HG03280 (cell line): ENCODE measurements at regions not wholly inside any gene's neighbourhood (a gene's known extent, or its start where the extent isn't known, plus 50 kb on each side); places are given as distances from the start of the nearest gene placed in this dataset.
A peak's percentile ranks its signal among the peaks of the same experiment; 100 is the strongest.
"Not testable (repeated sequence)": the region's sequence is repeated elsewhere in the genome, so short reads cannot be mapped to it uniquely, and the experiment has no call there.

Source experiments
- ATAC-seq: cut with Tn5 transposase; IDR thresholded peaks from one replicate; pipeline ENCODE4 v1.9.1; 2021; ENCODE audit warnings: mild to moderate bottlenecking, moderate library complexity; ENCODE audit not compliant: unreplicated experiment

DNA sequence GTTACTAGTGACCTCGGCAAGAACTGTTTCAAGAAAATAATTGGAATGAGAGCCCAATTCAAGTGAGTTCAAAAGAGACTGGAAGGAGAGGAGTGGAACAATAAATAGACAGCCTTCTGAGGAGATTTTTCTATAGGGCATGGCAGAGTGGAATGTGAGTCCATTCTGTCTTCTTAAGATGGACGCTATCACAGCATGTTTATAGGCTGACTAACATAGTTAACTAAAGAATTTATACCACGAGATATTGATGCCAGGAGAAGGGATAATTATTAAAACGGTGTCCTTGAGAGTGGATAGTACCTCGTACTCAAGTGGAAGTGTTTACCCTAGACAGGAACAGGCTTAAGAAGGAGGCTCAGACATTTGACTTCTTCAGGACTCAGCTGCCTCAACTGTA is 143.5 kb upstream of the RBBP8 start:
- no peak for ATAC-seq

GRCh38 chr18:22790545-22791309 is 142.4 kb upstream of the RBBP8 start:
- ATAC-seq = no peak

DNA sequence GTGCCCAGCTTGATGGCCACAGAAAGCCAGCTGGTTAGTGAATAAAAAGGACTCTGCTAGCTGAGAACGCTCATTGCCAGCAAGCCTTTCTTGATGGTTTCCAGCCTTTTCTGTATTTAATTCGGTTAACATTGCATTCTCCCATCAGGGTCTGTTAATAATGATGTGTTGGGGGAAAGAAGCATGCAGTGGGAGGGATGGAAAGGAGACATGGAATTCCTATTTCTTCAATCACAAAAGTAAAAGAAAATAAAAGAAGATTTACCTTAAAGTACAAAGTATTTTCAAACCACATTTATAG is 141.9 kb upstream of the RBBP8 start:
- no peak for ATAC-seq

- ATAC-seq = no peak
Observed at GRCh38 chr18:22796113-22796512, 137.0 kb upstream of the RBBP8 start.

GRCh38 chr18:22800551-22800951 is 132.6 kb upstream of the RBBP8 start:
- no peak for ATAC-seq

- ATAC-seq = no peak
Observed at GRCh38 chr18:22813648-22814328, 119.3 kb upstream of the RBBP8 start.

DNA sequence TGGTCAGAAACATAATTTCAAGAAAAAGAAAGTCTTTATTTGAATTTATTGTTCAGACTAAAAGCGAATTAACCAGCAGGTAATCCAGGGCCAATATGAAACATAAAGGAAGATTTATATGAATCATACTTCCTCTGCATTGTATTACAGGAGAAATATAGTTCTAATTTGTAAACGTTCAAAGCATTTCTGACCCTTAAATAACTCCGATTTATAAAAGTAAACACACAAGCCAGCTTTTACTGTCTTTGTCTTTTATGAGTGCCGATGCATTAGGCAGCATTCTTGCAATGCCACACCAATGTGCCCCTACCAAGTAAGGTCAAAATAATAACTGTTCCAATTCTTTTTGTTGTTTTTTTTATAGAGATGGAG is 118.8 kb upstream of the RBBP8 start:
- no peak for ATAC-seq

DNA sequence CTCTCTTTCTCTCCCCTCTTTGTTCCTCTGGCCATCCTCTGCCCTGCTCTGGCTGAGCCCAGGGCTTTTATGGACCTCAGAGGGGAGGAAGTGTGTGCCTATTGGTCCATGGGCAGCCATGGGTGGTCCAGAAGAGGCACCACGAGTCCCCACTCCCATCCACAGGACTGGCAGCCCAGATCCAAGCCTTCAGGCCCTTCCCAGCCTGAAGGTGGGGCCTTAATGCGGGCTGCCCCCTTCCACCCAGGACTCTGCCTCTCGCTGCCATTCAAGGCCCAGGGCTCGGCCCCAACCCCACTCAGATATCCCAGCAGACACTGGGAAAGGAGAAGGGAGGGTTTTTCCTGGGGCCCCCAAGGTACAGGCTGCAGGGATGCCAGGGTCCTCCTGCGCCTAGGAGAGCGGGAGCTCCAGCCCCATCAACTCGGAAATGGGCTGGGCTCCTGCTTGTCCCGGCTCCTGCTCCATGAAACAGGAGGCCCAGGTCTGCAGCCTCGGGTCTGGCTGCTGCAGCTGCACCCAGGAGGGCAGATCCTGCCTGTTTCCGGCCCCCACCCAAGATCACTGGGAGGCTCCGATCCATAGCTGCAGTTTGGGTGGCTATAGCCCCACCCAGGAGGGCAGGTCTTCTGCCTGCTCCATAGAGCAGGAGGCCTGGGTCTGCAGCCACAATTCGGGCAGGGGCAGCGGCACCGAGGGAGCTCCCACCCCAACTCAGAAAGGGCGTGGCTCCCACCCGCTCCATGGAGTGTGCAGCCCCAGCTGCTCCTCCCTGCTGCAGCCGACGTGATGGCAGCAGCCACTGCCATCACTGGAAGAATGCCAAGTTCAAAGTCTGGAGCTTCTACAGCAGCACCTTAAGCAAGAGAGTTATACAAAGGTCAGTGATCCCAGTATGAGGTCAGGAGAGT is 116.6 kb upstream of the RBBP8 start:
- ATAC-seq = no peak

DNA sequence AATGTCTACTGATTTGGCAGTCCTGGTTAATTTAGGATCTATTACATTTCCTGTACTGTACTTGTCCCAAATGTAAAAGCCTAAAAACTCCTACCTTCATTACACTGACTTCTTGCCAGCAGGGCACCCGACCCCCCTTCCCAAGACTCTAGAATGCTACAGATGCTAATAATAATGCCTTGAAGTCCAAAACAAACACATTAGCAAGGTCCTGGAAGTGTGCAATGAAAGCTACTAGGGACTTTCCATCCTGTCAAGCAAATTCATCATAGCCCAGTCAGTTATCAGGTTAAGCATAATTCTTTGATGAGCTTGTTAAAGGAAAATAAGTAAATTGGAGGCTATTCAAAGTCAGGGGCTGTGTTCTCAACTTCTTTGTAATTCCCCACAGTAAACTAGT is 115.3 kb upstream of the RBBP8 start:
- no peak for ATAC-seq

DNA sequence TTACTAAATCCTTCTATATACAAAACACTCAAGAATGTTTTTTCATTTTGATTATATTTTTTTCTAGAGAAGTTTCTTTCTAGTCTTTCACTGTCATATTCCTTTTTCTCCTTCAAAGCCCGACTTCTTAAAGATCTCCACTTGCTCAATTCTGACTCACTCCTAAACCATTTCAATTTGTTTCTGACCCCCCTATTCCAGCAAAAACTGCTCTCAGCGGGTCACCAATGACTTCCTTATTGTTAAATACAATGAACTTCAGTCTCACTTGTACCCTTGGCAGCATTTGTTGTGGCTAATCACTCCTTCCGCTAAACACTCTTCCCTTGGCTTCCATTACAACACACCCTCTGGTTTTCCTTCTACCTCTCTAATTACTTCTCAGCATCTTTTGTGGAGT is 111.1 kb upstream of the RBBP8 start:
- no peak for ATAC-seq

GRCh38 chr18:22822841-22823508 is 110.2 kb upstream of the RBBP8 start:
- ATAC-seq = peak; percentile 92

- ATAC-seq = no peak
Observed at GRCh38 chr18:22826726-22827125, 106.4 kb upstream of the RBBP8 start.

- ATAC-seq = no peak
Observed at GRCh38 chr18:22827216-22827615, 105.9 kb upstream of the RBBP8 start.

DNA sequence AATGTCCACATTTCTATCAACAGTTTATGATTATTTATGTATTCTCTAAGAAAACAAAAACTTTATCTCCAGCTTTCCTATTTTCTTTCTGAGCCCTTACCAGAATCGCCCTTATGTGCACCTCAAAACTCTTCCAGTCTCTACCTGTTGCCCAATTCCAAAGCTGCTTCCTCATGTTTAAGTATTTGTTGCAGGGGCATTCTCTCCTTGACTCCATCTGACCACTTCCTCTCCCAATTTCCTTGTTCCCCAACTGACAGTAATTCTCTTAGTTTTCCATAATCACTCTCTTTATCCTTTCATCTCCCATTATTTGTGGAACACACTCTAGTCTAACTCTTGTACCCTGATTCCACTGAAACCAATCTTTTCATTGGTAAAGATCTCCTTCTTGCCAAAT is 105.4 kb upstream of the RBBP8 start:
- ATAC-seq = no peak

DNA sequence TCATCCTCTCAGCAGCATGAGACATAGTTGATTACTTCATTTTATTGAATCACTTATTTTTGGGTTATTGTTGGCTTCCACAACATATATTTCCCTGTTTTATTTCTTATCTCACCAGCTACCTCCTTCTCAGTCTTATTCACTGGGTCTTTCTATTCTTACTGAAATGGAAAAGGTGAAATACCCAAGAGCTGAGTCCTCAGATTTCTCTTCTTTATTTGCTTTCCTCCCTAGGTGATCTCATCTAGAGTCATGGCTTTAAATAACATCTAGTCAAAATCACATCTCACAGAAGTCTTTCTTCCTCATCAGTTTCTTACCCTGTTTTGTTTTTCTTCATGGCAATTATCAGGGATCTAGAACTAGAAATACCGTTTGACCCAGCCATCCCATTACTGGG is 105.0 kb upstream of the RBBP8 start:
- no peak for ATAC-seq

DNA sequence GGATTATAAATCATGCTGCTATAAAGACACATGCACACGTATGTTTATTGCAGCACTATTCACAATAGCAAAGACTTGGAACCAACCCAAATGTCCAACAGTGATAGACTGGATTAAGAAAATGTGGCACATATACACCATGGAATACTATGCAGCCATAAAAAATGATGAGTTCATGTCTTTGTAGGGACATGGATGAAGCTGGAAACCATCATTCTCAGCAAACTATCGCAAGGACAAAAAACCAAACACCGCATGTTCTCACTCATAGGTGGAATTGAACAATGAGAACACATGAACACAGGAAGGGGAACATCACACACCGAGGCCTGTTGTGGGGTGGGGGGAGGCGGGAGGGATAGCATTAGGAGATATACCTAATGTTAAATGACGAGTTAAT is 104.5 kb upstream of the RBBP8 start:
- not testable (repeated sequence) for ATAC-seq

DNA sequence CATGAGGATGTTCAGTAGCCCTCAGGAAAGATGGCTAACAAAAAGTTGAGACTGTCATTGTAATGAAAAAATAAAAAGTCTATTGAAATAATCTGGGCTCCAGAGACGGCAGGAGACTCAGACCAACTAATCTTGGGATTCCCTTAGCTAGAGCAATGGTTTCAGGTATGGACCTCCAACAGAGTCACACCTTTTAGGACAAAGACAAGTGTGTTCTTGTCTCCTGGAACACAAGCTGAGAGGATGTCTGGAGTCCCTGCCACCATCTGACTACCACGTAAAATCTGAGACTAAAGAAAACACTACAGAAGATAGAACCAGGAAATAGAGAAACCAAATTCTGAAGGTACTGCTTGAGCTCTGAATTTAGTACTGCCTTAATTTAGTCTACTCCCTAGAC is 103.3 kb upstream of the RBBP8 start:
- ATAC-seq = no peak

DNA sequence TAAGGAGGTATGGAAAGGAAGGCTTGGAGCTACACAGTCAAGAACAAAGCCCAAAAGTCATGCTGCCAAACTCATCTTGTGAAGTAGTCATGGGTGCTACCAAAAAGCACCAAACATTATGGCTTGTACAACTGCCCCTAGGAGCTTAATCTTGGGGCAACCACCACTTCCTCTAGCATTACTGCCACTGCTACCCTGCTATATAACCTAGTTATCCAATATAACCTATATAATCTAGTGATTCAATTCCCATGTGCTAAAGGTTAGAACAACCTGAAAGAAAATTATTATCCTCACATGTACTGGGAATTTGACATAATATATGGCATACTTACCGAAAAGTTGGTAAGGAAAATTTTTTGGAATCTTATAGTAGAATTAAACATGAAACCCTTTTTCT is 102.6 kb upstream of the RBBP8 start:
- ATAC-seq = no peak

DNA sequence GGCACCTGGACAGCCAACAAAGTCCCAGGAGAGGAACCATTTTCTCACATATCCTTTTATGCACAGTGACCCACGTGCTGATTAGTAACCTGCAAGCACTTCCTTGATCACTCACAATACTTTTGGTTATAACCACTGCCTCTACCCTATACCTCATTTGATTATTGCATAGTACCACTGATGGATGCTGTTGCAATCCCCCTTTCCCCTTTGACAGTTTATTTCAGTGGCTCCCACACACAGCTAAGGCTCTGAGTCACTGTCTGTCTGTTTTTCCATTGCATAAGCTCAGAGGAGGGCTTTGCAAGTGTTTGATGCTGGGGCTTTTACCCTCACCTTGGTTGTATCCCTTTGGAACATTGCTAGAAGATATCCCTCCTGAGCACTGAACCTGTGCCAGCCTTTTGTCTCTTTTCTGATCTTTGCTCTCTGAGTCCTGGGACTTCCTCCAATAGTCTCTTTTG is 101.7 kb upstream of the RBBP8 start:
- ATAC-seq = no peak

GRCh38 chr18:22836932-22837331 is 96.2 kb upstream of the RBBP8 start:
- no peak for ATAC-seq

- no peak for ATAC-seq
Observed at GRCh38 chr18:22838221-22838620, 94.9 kb upstream of the RBBP8 start.
